ENCODE measurements at regions not wholly inside any gene's neighbourhood (a gene's known extent, or its start where the extent isn't known, plus 50 kb on each side); places are given as distances from the start of the nearest gene placed in this dataset.

- Histone ChIP-seq H3K23me2 (ENCODE audit: low read depth, low read length) (no peaks in the 10 kb centered on the region), H2AK5ac (ENCODE audit: low read depth, low read length) (no peak overlapping the region), H2BK20ac (ENCODE audit: low read length) (no peak overlapping the region), H3K56ac (replicated peaks; ENCODE audit: insufficient read length, low read depth, low read length) (no peak overlapping the region), H3K4me2 (ENCODE audit: insufficient read depth in 1 of 2, low read depth in 2 of 2, low read length in 2 of 2) (no peak overlapping the region), H3K9ac (replicated peaks in 1 of 4; ENCODE audit: extremely low read depth in 1 of 4, low read depth in 3 of 4, low read length in 3 of 4) (no peak overlapping the region), H2BK120ac (replicated peaks; ENCODE audit: low read depth, low read length) (no peak overlapping the region), H3K79me2 (ENCODE audit: control insufficient read depth in 1 of 2, insufficient read depth in 2 of 2, low read length in 2 of 2) (no peaks in the 10 kb centered on the region), H4K20me1 (replicated peaks in 1 of 2; ENCODE audit: control insufficient read depth in 1 of 2, insufficient read depth in 2 of 2, low read length in 2 of 2) (no peaks in the 10 kb centered on the region), H3K18ac (ENCODE audit: extremely low read depth, low read length) (no peak overlapping the region), H3K4me3 (ENCODE audit: extremely low read depth in 1 of 4, insufficient read depth in 2 of 4, low read depth in 3 of 4, low read length in 4 of 4) (no peak overlapping the region), H4K91ac (replicated peaks; ENCODE audit: insufficient read length, low read length) (no peak overlapping the region), H3K4ac (replicated peaks; ENCODE audit: insufficient read length, low read depth, low read length) (no peak overlapping the region), H2AFZ (ENCODE audit: low read length) (no peak overlapping the region), H2BK15ac (ENCODE audit: low read length) (no peak overlapping the region), H3K14ac (ENCODE audit: insufficient read length) (no peak overlapping the region), H3K4me1 (replicated peaks in 1 of 4; ENCODE audit: control insufficient read depth in 3 of 4, insufficient read depth in 4 of 4, low read length in 3 of 4) (no peaks in the 10 kb centered on the region), H2BK5ac (ENCODE audit: low read depth, low read length) (no peak overlapping the region), H3K9me3 (ENCODE audit: insufficient read depth in 2 of 2, low read depth in 1 of 2, low read length in 1 of 2) (no peaks in the 10 kb centered on the region), H4K5ac (ENCODE audit: insufficient read length, low read depth, low read length) (no peak overlapping the region), H3K36me3 (ENCODE audit: control insufficient read depth in 2 of 4, insufficient read depth in 4 of 4, low read length in 3 of 4) (no peaks in the 10 kb centered on the region), H2BK12ac (ENCODE audit: low read depth, low read length) (no peak overlapping the region), H3K23ac (ENCODE audit: insufficient read length) (no peak overlapping the region), H3K79me1 (ENCODE audit: low read depth, low read length) (no peaks in the 10 kb centered on the region), H3K27ac (ENCODE audit: low read depth, low read length) (no peak overlapping the region), H4K8ac (ENCODE audit: extremely low read depth, insufficient read depth, low read length) (no peak overlapping the region), H3K27me3 (replicated peaks in 1 of 4; ENCODE audit: control insufficient read depth in 3 of 4, extremely low read depth in 1 of 4, insufficient read depth in 3 of 4, low read length in 3 of 4) (no peaks in the 10 kb centered on the region)
- WGBS, 2 experiments (ENCODE audit: extremely low coverage in 1 of 2, insufficient coverage in 1 of 2, insufficient read length in 1 of 2, insufficient replicate concordance in 2 of 2, low coverage in 1 of 2, low lambda C conversion rate in 2 of 2, missing lambda C conversion rate in 1 of 2), result 93% methylated on average over 7 of the region's 7 CpGs; no CpG with 5 or more reads in 1 of the 2 experiments
- ChIA-PET CTCF (ENCODE audit: partially characterized antibody) (no interaction called here), POLR2A (ENCODE audit: partially characterized antibody) (no interaction called here)
- DNase-seq (ENCODE audit: low read depth in 1 of 2, low spot score in 2 of 2) (no peak), FAIRE-seq (no peak)
- TF ChIP-seq HDAC2 (IDR thresholded peaks at IDR 0.05; ENCODE audit: borderline replicate concordance in 1 of 2, low read depth in 2 of 2, low read length in 2 of 2) (no peak), ZNF274 (IDR thresholded peaks at IDR 0.05; ENCODE audit: borderline replicate concordance, extremely low read depth, low read length) (no peak), SAP30 (IDR thresholded peaks at IDR 0.05; ENCODE audit: insufficient read depth, insufficient replicate concordance, low read length) (no peak), YY1 (IDR thresholded peaks at IDR 0.05; ENCODE audit: low read depth, low read length) (no peak), TBP (IDR thresholded peaks at IDR 0.05; ENCODE audit: low read depth, low read length) (no peak), SP4 (IDR thresholded peaks at IDR 0.05; ENCODE audit: low read length) (no peak)
These were observed 114.1 kb upstream of the NRP1 start for GRCh38 chr10:33448421-33449140.

Data from H1 (cell line).